Activated naive CD4-positive, alpha-beta T cell treated with anti-CD3 and anti-CD28 coated beads, Interleukin-2, amount 10 ng/mL, durations not matched to agents 7 days and 5 days (primary cell): ENCODE measurements at regions not wholly inside any gene's neighbourhood (a gene's known extent, or its start where the extent isn't known, plus 50 kb on each side); places are given as distances from the start of the nearest gene placed in this dataset.

Experiments used
- CTCF ChIA-PET: fragments of 350-600 bp; sonication (Branson Sonifier 250); formaldehyde crosslinking; loops from one replicate; lab custom pipeline; 2021; ENCODE audit warnings: antibody characterized with exemption; lab: Charles Lee
- DNase-seq: peaks from one replicate; pipeline ENCODE4 v3.0.0-alpha.2; 2020
- H3K27ac Mint-ChIP-seq: one replicate; pipeline ENCODE4 v1.8.0; 2021; ENCODE audit warnings: mild to moderate bottlenecking, moderate library complexity, mixed read lengths
- H3K27me3 Mint-ChIP-seq: one replicate; pipeline ENCODE4 v1.8.0; 2021; ENCODE audit warnings: mild to moderate bottlenecking, mixed read lengths
- H3K36me3 Mint-ChIP-seq: one replicate; pipeline ENCODE4 v1.8.0; 2021; ENCODE audit warnings: mixed read lengths
- H3K4me1 Mint-ChIP-seq: one replicate; pipeline ENCODE4 v1.8.0; 2021; ENCODE audit warnings: mixed read lengths
- H3K4me3 Mint-ChIP-seq: one replicate; pipeline ENCODE4 v1.8.0; 2021; ENCODE audit warnings: mild to moderate bottlenecking, moderate library complexity, mixed read lengths
- H3K9me3 Mint-ChIP-seq: one replicate; pipeline ENCODE4 v1.8.0; 2021; ENCODE audit warnings: mixed read lengths

- no peak overlapping the region for H3K4me3 Mint-ChIP-seq
- no peak overlapping the region for H3K27ac Mint-ChIP-seq
- peaks cover 4% of the 10 kb centered on the region for H3K27me3 Mint-ChIP-seq
- CTCF ChIA-PET: no interaction called here
- no peaks in the 10 kb centered on the region for H3K36me3 Mint-ChIP-seq
- no peak for DNase-seq
- no peaks in the 10 kb centered on the region for H3K4me1 Mint-ChIP-seq
- peaks cover 4% of the 10 kb centered on the region for H3K9me3 Mint-ChIP-seq
Observed at GRCh38 chr2:15997728-15998280, 57.5 kb downstream of the MYCN start.

- Mint-ChIP-seq H3K27me3 (peaks cover 4% of the 10 kb centered on the region), H3K4me1 (no peaks in the 10 kb centered on the region), H3K27ac (no peak overlapping the region), H3K36me3 (no peaks in the 10 kb centered on the region), H3K9me3 (peaks cover 6% of the 10 kb centered on the region), H3K4me3 (no peak overlapping the region)
- no peak for DNase-seq
- CTCF ChIA-PET: no interaction called here
Observed at GRCh38 chr2:15996536-15997423, 56.4 kb downstream of the MYCN start.
